ENCODE measurements at regions not wholly inside any gene's neighbourhood (a gene's known extent, or its start where the extent isn't known, plus 50 kb on each side); places are given as distances from the start of the nearest gene placed in this dataset.

- no peak for DNase-seq
Measured at GRCh38 chr2:12663306-12664037, 53.3 kb upstream of the TRIB2 start.

DNA sequence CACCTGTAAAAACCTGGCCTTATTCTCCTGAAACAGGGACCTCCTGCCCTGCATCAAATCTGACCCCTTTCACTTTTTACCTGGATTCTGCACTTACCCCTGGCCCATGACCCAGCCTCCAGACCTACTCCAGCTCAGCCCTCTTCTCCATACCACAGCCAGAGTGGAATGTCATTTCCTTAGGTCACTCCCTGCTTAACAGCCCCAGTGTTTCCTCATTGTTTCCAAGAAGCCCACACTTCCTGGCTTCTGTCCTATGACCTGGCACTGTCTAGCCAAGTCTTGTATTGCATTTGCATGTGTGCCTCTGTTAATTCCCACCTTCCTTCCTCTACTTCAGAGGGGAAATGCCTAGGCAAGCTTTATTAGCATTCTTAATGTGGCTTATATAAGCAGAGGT is 51.4 kb upstream of the TRIB2 start:
- DNase-seq, result no peak

GRCh38 chr2:12666445-12666844 is 50.3 kb upstream of the TRIB2 start:
- no peak for DNase-seq
